ENCODE measurements at regions not wholly inside any gene's neighbourhood (a gene's known extent, or its start where the extent isn't known, plus 50 kb on each side); places are given as distances from the start of the nearest gene placed in this dataset.

DNA sequence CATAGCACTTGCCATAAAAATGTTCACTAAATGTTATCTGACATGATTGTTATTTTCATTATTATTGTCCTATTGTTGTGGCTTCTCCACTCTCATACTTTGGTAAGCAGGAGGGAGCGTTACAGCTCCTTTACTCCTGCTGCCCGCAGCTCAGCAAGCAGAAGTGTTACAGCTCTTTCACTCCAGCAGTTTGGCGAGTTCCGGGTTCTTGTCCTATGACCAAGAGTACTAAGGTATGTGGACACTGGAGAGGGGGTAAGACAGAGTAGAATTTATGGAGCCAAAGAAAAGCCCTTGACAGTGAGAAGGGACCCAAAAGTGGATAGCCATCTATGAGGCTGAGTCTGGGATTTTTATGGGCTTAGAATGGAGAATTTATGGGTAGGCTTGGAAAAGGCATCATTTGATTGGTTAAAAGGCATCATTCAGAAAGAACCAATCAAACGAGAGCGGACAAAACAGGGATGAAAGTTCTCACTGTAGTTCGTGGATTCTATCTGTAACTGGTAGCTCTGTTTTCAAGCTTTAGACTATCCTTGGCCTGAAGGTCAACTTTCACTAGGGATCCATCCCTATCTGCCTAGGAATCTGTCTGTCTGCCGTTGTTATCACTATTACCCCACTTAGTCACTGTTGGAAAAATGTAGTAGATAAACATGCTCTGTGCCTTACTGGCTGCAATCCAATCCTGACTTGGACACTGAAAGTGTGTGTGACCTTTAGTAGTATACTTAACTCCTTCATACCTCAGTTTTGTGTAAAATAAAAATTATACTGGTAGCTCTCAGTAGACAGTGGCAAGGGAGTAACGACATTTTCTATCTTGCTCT lies 545.6 kb upstream of the LCORL start:
- no peaks in the 10 kb centered on the region for H3K36me3 Mint-ChIP-seq (ENCODE audit: unreplicated experiment)
- no peak overlapping the region for H3K4me3 Mint-ChIP-seq (ENCODE audit: unreplicated experiment)
- peaks cover 4% of the 10 kb centered on the region for H3K9me3 Mint-ChIP-seq (ENCODE audit: unreplicated experiment)
- TF ChIP-seq, protein P1, sequence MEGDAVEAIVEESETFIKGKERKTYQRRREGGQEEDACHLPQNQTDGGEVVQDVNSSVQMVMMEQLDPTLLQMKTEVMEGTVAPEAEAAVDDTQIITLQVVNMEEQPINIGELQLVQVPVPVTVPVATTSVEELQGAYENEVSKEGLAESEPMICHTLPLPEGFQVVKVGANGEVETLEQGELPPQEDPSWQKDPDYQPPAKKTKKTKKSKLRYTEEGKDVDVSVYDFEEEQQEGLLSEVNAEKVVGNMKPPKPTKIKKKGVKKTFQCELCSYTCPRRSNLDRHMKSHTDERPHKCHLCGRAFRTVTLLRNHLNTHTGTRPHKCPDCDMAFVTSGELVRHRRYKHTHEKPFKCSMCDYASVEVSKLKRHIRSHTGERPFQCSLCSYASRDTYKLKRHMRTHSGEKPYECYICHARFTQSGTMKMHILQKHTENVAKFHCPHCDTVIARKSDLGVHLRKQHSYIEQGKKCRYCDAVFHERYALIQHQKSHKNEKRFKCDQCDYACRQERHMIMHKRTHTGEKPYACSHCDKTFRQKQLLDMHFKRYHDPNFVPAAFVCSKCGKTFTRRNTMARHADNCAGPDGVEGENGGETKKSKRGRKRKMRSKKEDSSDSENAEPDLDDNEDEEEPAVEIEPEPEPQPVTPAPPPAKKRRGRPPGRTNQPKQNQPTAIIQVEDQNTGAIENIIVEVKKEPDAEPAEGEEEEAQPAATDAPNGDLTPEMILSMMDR (IDR thresholded peaks at IDR 0.05; ENCODE audit: partially characterized antibody, unreplicated experiment) = no peak
- H3K27ac Mint-ChIP-seq (ENCODE audit: unreplicated experiment) = no peak overlapping the region
- DNase-seq = no peak
- H3K27me3 Mint-ChIP-seq (ENCODE audit: unreplicated experiment) = peaks cover 2% of the 10 kb centered on the region
- no peaks in the 10 kb centered on the region for H3K4me1 Mint-ChIP-seq (ENCODE audit: low read depth, unreplicated experiment)

DNA sequence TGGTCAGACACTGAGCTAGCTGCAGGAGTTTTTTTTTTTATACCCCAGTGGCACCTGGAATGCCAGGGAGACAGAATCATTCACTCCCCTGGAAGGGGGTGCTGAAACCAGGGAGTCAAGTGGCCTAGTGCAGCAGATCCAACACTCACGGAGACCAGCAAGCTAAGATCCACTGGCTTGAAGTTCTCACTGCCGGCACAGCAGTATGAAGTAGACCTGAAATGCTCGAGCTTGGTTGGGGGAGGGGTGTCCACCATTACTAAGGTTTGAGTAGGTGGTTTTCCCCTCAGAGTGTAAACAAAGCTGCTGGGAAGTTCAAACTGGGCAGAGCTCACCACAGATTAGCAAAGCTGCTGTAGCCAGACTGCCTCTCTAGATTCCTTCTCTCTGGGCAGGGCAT lies 537.9 kb upstream of the LCORL start:
- no peak for DNase-seq
- H3K36me3 Mint-ChIP-seq (ENCODE audit: unreplicated experiment) = no peaks in the 10 kb centered on the region
- no peaks in the 10 kb centered on the region for H3K4me1 Mint-ChIP-seq (ENCODE audit: low read depth, unreplicated experiment)
- no peak overlapping the region for H3K4me3 Mint-ChIP-seq (ENCODE audit: unreplicated experiment)
- H3K9me3 Mint-ChIP-seq (ENCODE audit: unreplicated experiment) = peaks cover 2% of the 10 kb centered on the region
- H3K27me3 Mint-ChIP-seq (ENCODE audit: unreplicated experiment) = no peaks in the 10 kb centered on the region
- TF ChIP-seq, protein P1 (IDR thresholded peaks at IDR 0.05; ENCODE audit: partially characterized antibody, unreplicated experiment) = no peak
- H3K27ac Mint-ChIP-seq (ENCODE audit: unreplicated experiment) = no peak overlapping the region

GRCh38 chr4:18556402-18556801 lies 534.8 kb upstream of the LCORL start:
- DNase-seq = no peak
- H3K27me3 Mint-ChIP-seq (ENCODE audit: unreplicated experiment) = no peaks in the 10 kb centered on the region
- H3K9me3 Mint-ChIP-seq (ENCODE audit: unreplicated experiment) = no peaks in the 10 kb centered on the region
- no peaks in the 10 kb centered on the region for H3K4me1 Mint-ChIP-seq (ENCODE audit: low read depth, unreplicated experiment)
- no peaks in the 10 kb centered on the region for H3K36me3 Mint-ChIP-seq (ENCODE audit: unreplicated experiment)
- H3K4me3 Mint-ChIP-seq (ENCODE audit: unreplicated experiment) = no peak overlapping the region
- TF ChIP-seq, protein P1 (IDR thresholded peaks at IDR 0.05; ENCODE audit: partially characterized antibody, unreplicated experiment) = no peak
- H3K27ac Mint-ChIP-seq (ENCODE audit: unreplicated experiment) = no peak overlapping the region

- no peaks in the 10 kb centered on the region for H3K4me1 Mint-ChIP-seq (ENCODE audit: low read depth, unreplicated experiment)
- no peak overlapping the region for H3K27ac Mint-ChIP-seq (ENCODE audit: unreplicated experiment)
- no peak for DNase-seq
- peaks cover under 1% of the 10 kb centered on the region for H3K27me3 Mint-ChIP-seq (ENCODE audit: unreplicated experiment)
- TF ChIP-seq, protein P1 (IDR thresholded peaks at IDR 0.05; ENCODE audit: partially characterized antibody, unreplicated experiment) = no peak
- no peaks in the 10 kb centered on the region for H3K9me3 Mint-ChIP-seq (ENCODE audit: unreplicated experiment)
- H3K36me3 Mint-ChIP-seq (ENCODE audit: unreplicated experiment) = no peaks in the 10 kb centered on the region
- no peak overlapping the region for H3K4me3 Mint-ChIP-seq (ENCODE audit: unreplicated experiment)
Measured at GRCh38 chr4:18540349-18540748, 518.8 kb upstream of the LCORL start.

GRCh38 chr4:18538121-18538520 lies 516.6 kb upstream of the LCORL start:
- DNase-seq = no peak
- TF ChIP-seq, protein P1 (IDR thresholded peaks at IDR 0.05; ENCODE audit: partially characterized antibody, unreplicated experiment) = no peak
- no peaks in the 10 kb centered on the region for H3K36me3 Mint-ChIP-seq (ENCODE audit: unreplicated experiment)
- H3K4me3 Mint-ChIP-seq (ENCODE audit: unreplicated experiment) = no peak overlapping the region
- peaks cover 3% of the 10 kb centered on the region for H3K9me3 Mint-ChIP-seq (ENCODE audit: unreplicated experiment)
- no peak overlapping the region for H3K27ac Mint-ChIP-seq (ENCODE audit: unreplicated experiment)
- H3K4me1 Mint-ChIP-seq (ENCODE audit: low read depth, unreplicated experiment) = no peaks in the 10 kb centered on the region
- H3K27me3 Mint-ChIP-seq (ENCODE audit: unreplicated experiment) = peaks cover 3% of the 10 kb centered on the region

Measured in glutamatergic neuron (in vitro differentiated cells).